ENCODE measurements at regions not wholly inside any gene's neighbourhood (a gene's known extent, or its start where the extent isn't known, plus 50 kb on each side); places are given as distances from the start of the nearest gene placed in this dataset.
"Not testable (repeated sequence)": the region's sequence is repeated elsewhere in the genome, so short reads cannot be mapped to it uniquely, and the experiment has no call there.

DNA sequence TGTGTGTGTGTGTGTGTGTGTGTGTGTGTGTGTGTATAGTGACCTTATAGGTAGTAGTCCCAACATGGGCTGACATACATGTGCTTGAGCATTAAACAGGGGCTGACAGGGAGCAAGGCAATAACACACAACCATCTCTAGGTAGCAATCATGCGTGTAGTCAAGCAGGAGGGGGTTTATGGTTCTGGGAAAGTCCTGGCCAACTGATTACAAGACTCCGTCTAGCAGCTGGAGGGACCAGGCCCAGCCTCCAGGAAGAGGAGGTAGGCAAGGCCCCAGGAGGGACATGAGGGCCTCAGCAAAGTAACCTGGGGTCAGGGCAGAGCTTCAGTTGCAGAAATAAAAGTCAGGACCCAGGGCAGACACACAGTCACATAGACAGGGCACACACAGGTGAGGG lies 60.6 kb upstream of the E2F3 start:
- no peak for DNase-seq (ENCODE audit: low read depth in 2 of 2)

GRCh38 chr6:20341564-20341963 lies 60.1 kb upstream of the E2F3 start:
- DNase-seq (ENCODE audit: low read depth in 2 of 2), result no peak

DNA sequence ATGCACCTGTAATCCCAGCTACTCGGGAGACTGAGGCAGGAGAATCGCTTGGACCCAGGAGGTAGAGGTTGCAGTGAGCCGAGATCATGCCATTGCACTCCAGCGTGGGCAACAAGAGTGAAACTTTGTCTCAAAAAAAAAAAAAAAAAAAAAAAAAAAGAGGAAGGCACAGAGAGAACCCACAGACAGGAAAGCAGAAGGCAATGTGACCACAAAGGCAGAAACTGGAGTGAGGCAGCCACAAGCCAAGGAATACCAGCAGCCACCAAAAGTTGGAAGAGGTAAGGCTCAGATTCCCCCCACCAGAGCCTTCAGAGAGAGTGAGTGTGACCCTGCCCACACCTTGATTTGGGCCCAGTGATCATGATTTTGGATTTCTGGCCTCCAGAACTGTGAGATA lies 54.7 kb upstream of the E2F3 start:
- not testable (repeated sequence) for DNase-seq (ENCODE audit: low read depth in 2 of 2)

DNA sequence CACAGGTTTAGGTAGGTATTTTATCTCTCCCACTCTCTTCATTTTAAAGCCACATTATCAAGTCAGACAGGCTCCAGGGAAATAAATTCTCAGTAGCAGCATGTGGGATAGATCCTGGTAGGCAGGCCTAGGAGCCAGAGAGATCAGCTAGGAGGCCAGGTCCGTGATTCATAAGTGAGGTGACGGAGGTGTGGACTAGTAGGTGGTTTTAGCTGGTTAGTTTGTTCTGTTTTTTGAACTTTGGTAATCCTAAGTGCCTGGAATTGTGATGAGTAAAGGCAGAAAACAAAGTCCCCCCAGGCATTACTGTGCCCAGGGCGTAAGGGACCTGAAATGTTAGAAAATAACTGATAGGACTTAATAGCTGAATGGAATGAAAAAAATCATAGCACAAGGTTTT lies 53.6 kb upstream of the E2F3 start:
- no peak for DNase-seq (ENCODE audit: low read depth in 2 of 2)

DNA sequence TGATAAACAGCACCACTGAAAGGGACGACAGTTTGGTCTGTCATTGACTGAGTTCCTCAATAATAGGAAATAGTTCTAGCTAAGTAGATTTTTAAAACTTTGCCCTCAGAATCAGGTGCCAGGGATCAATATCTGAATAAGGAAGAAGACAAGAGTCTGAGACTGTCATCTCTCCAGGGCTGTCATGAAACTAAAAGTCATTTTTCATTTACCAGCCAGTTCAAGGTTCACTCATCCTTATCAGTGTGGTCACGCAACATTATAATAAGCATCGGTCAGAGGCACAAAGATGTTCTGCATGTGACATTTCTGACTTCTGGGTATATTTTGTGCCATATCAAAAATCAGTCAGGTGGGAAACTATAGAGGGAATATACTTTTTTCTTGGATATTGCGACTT lies 52.5 kb upstream of the E2F3 start:
- no peak for DNase-seq (ENCODE audit: low read depth in 2 of 2)

DNA sequence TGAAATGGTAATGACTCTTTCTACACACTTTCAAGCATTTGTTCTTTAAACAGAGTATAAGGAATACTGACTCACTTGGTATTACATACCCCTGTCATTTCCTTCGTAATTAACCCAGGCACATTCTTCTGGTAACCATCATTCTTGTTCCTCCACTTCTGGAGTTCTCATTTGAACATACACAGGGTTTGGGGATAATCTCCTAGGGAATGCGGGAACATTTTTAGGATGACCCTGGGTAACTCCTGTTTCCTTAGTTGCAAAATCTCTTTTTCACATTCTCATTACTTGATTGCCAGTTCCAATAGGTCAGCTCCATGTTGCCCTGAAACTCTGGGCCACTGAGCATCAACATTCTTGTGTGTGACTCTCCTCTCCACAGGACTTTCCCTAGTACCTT lies 51.5 kb upstream of the E2F3 start:
- no peak for DNase-seq (ENCODE audit: low read depth in 2 of 2)

- DNase-seq (ENCODE audit: low read depth in 2 of 2), result no peak
These were observed 50.1 kb upstream of the E2F3 start for GRCh38 chr6:20351534-20351933.
